ENCODE measurements at regions not wholly inside any gene's neighbourhood (a gene's known extent, or its start where the extent isn't known, plus 50 kb on each side); places are given as distances from the start of the nearest gene placed in this dataset.

- no peak for DNase-seq
Observed at GRCh38 chr12:115570069-115570777, 707.3 kb downstream of the MED13L start.

GRCh38 chr12:115569345-115570068 is 708.0 kb downstream of the MED13L start:
- DNase-seq: no peak

- no peak for DNase-seq
Observed at GRCh38 chr12:115558281-115558680, 719.2 kb downstream of the MED13L start.

- DNase-seq: no peak
Observed at GRCh38 chr12:115553622-115554021, 723.9 kb downstream of the MED13L start.

GRCh38 chr12:115543269-115543668 is 734.2 kb downstream of the MED13L start:
- no peak for DNase-seq

- no peak for DNase-seq
Observed at GRCh38 chr12:115542656-115543055, 734.8 kb downstream of the MED13L start.

- no peak for DNase-seq
Observed at GRCh38 chr12:115541891-115542421, 735.5 kb downstream of the MED13L start.

- DNase-seq: no peak
Observed at GRCh38 chr12:115528466-115528865, 749.0 kb downstream of the MED13L start.

- no peak for DNase-seq
Observed at GRCh38 chr12:115521771-115522409, 755.6 kb downstream of the MED13L start.

- DNase-seq: no peak
Observed at GRCh38 chr12:115519887-115520286, 757.6 kb downstream of the MED13L start.

- DNase-seq: no peak
Observed at GRCh38 chr12:115519359-115519758, 758.1 kb downstream of the MED13L start.

GRCh38 chr12:115517913-115518312 is 759.6 kb downstream of the MED13L start:
- DNase-seq: no peak

GRCh38 chr12:115511986-115512711 is 765.3 kb downstream of the MED13L start:
- DNase-seq: no peak

GRCh38 chr12:115511305-115511704 is 766.2 kb downstream of the MED13L start:
- DNase-seq: no peak

GRCh38 chr12:115508990-115509389 is 768.5 kb downstream of the MED13L start:
- DNase-seq: no peak

- no peak for DNase-seq
Observed at GRCh38 chr12:115507951-115508722, 769.4 kb downstream of the MED13L start.

GRCh38 chr12:115507560-115507889 is 770.0 kb downstream of the MED13L start:
- DNase-seq: no peak

GRCh38 chr12:115506822-115507559 is 770.5 kb downstream of the MED13L start:
- DNase-seq: no peak

- DNase-seq: no peak
Observed at GRCh38 chr12:115504306-115505290, 772.9 kb downstream of the MED13L start.

GRCh38 chr12:115500872-115501271 is 776.6 kb downstream of the MED13L start:
- DNase-seq: no peak
